Right atrium auricular region (tissue), 2 donors: ENCODE measurements at regions not wholly inside any gene's neighbourhood (a gene's known extent, or its start where the extent isn't known, plus 50 kb on each side); places are given as distances from the start of the nearest gene placed in this dataset.

Source experiments
- DNase-seq: peaks from one replicate; pipeline ENCODE4 v3.0.0-alpha.2; 2019; ENCODE audit warnings: low spot score
- H3K27ac ChIP-seq, 2 donors: fragments of 200-600 bp; sonication (generic); 1 replicate in 1 of 2; 2 replicates in 1 of 2; pipeline ENCODE4 v1.5.1; 2016 to 2019
- H3K27me3 ChIP-seq, 2 donors: fragments of 200-600 bp; sonication (generic); one replicate each; pipeline versions ENCODE4 v1.5.1 to v1.6.0; 2017 to 2019
- H3K36me3 ChIP-seq: fragments of 200-600 bp; sonication (generic); one replicate; pipeline ENCODE4 v1.5.1; 2016
- H3K4me1 ChIP-seq, 2 donors: fragments of 200-600 bp; sonication (generic); one replicate each; pipeline versions ENCODE4 v1.5.1 to v1.6.0; 2017 to 2019
- H3K4me3 ChIP-seq, 2 donors: fragments of 200-600 bp; sonication (generic); 1 replicate in 1 of 2; 2 replicates in 1 of 2; pipeline ENCODE4 v1.5.1; 2017 to 2019; ENCODE audit warnings: mild to moderate bottlenecking in 1 of 2, moderate library complexity in 1 of 2
- H3K9me3 ChIP-seq, 2 donors: fragments of 200-600 bp; sonication (generic); one replicate each; pipeline ENCODE4 v1.5.1; 2019
- CTCF ChIP-seq, 2 donors: fragments of 200-600 bp; sonication (generic); IDR thresholded peaks; one replicate each; pipeline ENCODE4 v1.5.1; 2019; ENCODE audit warnings: antibody characterized with exemption in 2 of 2

GRCh38 chr2:182628916-182629315 is 87.1 kb upstream of the DNAJC10 start:
- DNase-seq = no peak
- Histone ChIP-seq H3K4me3 (no peak overlapping the region), H3K27me3 (no peaks in the 10 kb centered on the region), H3K4me1 (no peaks in the 10 kb centered on the region), H3K27ac (no peak overlapping the region), H3K9me3 (no peaks in the 10 kb centered on the region), H3K36me3 (no peaks in the 10 kb centered on the region)
- TF ChIP-seq CTCF (IDR thresholded peaks at IDR 0.05) = no peak

GRCh38 chr2:182630207-182630606 is 85.8 kb upstream of the DNAJC10 start:
- Histone ChIP-seq H3K4me3 (no peak overlapping the region), H3K27me3 (no peaks in the 10 kb centered on the region), H3K36me3 (no peaks in the 10 kb centered on the region), H3K4me1 (no peaks in the 10 kb centered on the region), H3K9me3 (no peaks in the 10 kb centered on the region), H3K27ac (no peak overlapping the region)
- no peak for DNase-seq
- no peak for TF ChIP-seq CTCF (IDR thresholded peaks at IDR 0.05)

- H3K36me3 ChIP-seq = no peaks in the 10 kb centered on the region
- no peak for TF ChIP-seq CTCF (IDR thresholded peaks at IDR 0.05)
- H3K4me1 ChIP-seq = no peaks in the 10 kb centered on the region
- no peaks in the 10 kb centered on the region for H3K27me3 ChIP-seq
- no peak for DNase-seq
- H3K4me3 ChIP-seq = no peak overlapping the region
- H3K9me3 ChIP-seq = no peaks in the 10 kb centered on the region
- no peak overlapping the region for H3K27ac ChIP-seq
These were observed 84.8 kb upstream of the DNAJC10 start for GRCh38 chr2:182631299-182631698.

GRCh38 chr2:182634386-182634785 is 81.7 kb upstream of the DNAJC10 start:
- Histone ChIP-seq H3K27ac (no peak overlapping the region), H3K9me3 (no peaks in the 10 kb centered on the region), H3K4me3 (no peak overlapping the region), H3K4me1 (no peaks in the 10 kb centered on the region), H3K27me3 (no peaks in the 10 kb centered on the region), H3K36me3 (no peaks in the 10 kb centered on the region)
- DNase-seq = no peak
- TF ChIP-seq CTCF (IDR thresholded peaks at IDR 0.05) = no peak

- no peak for DNase-seq
- Histone ChIP-seq H3K27me3 (no peaks in the 10 kb centered on the region), H3K4me3 (no peak overlapping the region), H3K36me3 (no peaks in the 10 kb centered on the region), H3K9me3 (no peaks in the 10 kb centered on the region), H3K4me1 (no peaks in the 10 kb centered on the region), H3K27ac (no peak overlapping the region)
- no peak for TF ChIP-seq CTCF (IDR thresholded peaks at IDR 0.05)
These were observed 79.4 kb upstream of the DNAJC10 start for GRCh38 chr2:182636699-182637098.

- TF ChIP-seq CTCF (IDR thresholded peaks at IDR 0.05) = no peak
- Histone ChIP-seq H3K4me3 (no peak overlapping the region), H3K27me3 (no peaks in the 10 kb centered on the region), H3K27ac (no peak overlapping the region), H3K4me1 (no peaks in the 10 kb centered on the region), H3K36me3 (no peaks in the 10 kb centered on the region), H3K9me3 (no peaks in the 10 kb centered on the region)
- no peak for DNase-seq
These were observed 77.4 kb upstream of the DNAJC10 start for GRCh38 chr2:182638667-182639066.
